HG02943 (cell line): ENCODE measurements at regions not wholly inside any gene's neighbourhood (a gene's known extent, or its start where the extent isn't known, plus 50 kb on each side); places are given as distances from the start of the nearest gene placed in this dataset.

ENCODE experiments used
- ATAC-seq: cut with Tn5 transposase; IDR thresholded peaks from one replicate; pipeline ENCODE4 v1.9.1; 2021; ENCODE audit warnings: mild to moderate bottlenecking, low read depth, moderate library complexity; ENCODE audit not compliant: unreplicated experiment

- ATAC-seq: no peak
Measured at GRCh38 chr2:126790987-126791780, 107.5 kb upstream of the TEX51 start.

GRCh38 chr2:126792186-126792585 is 106.5 kb upstream of the TEX51 start:
- ATAC-seq: no peak

- no peak for ATAC-seq
Measured at GRCh38 chr2:126792993-126793392, 105.7 kb upstream of the TEX51 start.

GRCh38 chr2:126793885-126794613 is 104.6 kb upstream of the TEX51 start:
- ATAC-seq: no peak

- no peak for ATAC-seq
Measured at GRCh38 chr2:126795656-126796055, 103.0 kb upstream of the TEX51 start.

GRCh38 chr2:126796931-126797621 is 101.6 kb upstream of the TEX51 start:
- no peak for ATAC-seq

GRCh38 chr2:126797622-126798275 is 100.9 kb upstream of the TEX51 start:
- no peak for ATAC-seq

GRCh38 chr2:126798276-126799140 is 100.2 kb upstream of the TEX51 start:
- ATAC-seq: no peak

- no peak for ATAC-seq
Measured at GRCh38 chr2:126799301-126799700, 99.4 kb upstream of the TEX51 start.

- no peak for ATAC-seq
Measured at GRCh38 chr2:126801473-126801872, 97.2 kb upstream of the TEX51 start.

GRCh38 chr2:126802316-126802715 is 96.4 kb upstream of the TEX51 start:
- ATAC-seq: no peak

- no peak for ATAC-seq
Measured at GRCh38 chr2:126802774-126803433, 95.8 kb upstream of the TEX51 start.

GRCh38 chr2:126803434-126803775 is 95.3 kb upstream of the TEX51 start:
- ATAC-seq: no peak

- no peak for ATAC-seq
Measured at GRCh38 chr2:126804347-126804746, 94.3 kb upstream of the TEX51 start.

GRCh38 chr2:126808929-126809328 is 89.8 kb upstream of the TEX51 start:
- ATAC-seq: no peak

- ATAC-seq: no peak
Measured at GRCh38 chr2:126809340-126809739, 89.3 kb upstream of the TEX51 start.

- no peak for ATAC-seq
Measured at GRCh38 chr2:126810001-126810400, 88.7 kb upstream of the TEX51 start.

GRCh38 chr2:126811101-126811500 is 87.6 kb upstream of the TEX51 start:
- no peak for ATAC-seq

- no peak for ATAC-seq
Measured at GRCh38 chr2:126817172-126817571, 81.5 kb upstream of the TEX51 start.

- no peak for ATAC-seq
Measured at GRCh38 chr2:126822115-126822514, 76.6 kb upstream of the TEX51 start.
